ENCODE measurements at regions not wholly inside any gene's neighbourhood (a gene's known extent, or its start where the extent isn't known, plus 50 kb on each side); places are given as distances from the start of the nearest gene placed in this dataset.

DNA sequence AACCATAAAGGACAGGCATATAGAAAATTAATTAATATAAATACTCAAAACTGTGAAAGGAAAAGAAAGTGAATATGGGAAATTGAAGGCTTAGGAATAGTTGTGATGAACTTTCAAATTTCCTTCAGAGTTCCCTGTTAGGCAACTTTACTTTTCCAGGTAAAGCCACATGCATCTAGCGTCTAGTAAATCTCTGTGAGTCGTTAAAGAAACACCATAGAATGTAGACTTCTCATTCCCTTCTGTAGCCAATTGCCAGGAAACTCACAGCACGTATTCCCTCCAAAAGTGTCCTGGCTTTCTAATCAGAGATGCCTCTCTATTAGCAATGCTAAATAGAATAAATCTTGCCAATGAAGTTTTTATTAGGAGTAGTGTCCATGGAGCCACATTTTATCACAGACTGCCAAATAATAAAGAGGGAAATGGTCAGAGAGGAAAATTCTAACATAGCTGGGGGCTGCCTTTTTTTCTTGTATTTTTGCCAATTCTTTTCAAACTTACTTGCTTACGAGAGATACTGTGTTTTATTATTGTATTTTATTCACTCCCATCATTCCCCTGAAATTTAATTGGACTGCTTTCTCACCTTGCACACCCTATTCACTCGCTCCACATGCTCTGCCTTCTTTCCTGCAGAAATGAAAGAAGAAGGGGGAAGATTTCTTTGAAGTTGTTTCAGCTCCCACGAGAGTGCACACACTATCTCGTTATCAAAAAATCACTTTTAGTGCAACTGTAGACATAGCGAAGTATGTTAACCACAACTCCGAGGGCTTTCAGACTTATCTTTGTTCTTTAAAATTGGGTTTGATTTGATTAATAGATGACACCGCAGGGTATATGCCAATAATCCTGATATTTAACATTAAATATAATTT lies 439.0 kb downstream of the CSNK1G3 start:
- TF ChIP-seq, protein P1, sequence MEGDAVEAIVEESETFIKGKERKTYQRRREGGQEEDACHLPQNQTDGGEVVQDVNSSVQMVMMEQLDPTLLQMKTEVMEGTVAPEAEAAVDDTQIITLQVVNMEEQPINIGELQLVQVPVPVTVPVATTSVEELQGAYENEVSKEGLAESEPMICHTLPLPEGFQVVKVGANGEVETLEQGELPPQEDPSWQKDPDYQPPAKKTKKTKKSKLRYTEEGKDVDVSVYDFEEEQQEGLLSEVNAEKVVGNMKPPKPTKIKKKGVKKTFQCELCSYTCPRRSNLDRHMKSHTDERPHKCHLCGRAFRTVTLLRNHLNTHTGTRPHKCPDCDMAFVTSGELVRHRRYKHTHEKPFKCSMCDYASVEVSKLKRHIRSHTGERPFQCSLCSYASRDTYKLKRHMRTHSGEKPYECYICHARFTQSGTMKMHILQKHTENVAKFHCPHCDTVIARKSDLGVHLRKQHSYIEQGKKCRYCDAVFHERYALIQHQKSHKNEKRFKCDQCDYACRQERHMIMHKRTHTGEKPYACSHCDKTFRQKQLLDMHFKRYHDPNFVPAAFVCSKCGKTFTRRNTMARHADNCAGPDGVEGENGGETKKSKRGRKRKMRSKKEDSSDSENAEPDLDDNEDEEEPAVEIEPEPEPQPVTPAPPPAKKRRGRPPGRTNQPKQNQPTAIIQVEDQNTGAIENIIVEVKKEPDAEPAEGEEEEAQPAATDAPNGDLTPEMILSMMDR (IDR thresholded peaks at IDR 0.05 in 8 of 11, conservative IDR thresholded peaks at IDR 0.05 in 3 of 11): no peak
- TF ChIP-seq POLR2AphosphoS5 (IDR thresholded peaks at IDR 0.05) (no peak), POLR2A (IDR thresholded peaks at IDR 0.05) (no peak)

Data from spleen (tissue), 7 donors.